Fibroblast of lung (primary cell): ENCODE measurements at regions not wholly inside any gene's neighbourhood (a gene's known extent, or its start where the extent isn't known, plus 50 kb on each side); places are given as distances from the start of the nearest gene placed in this dataset.

Experiments used
- EZH2 ChIP-seq: IDR thresholded peaks from 2 replicates; pipeline ENCODE4 v1.5.1; 2012; ENCODE audit warnings: low read length, control low read depth, mild to moderate bottlenecking; ENCODE audit errors: missing control alignments
- TF ChIP-seq, protein P1 (sequence below), 2 donors: IDR thresholded peaks in 1 of 2; conservative IDR thresholded peaks in 1 of 2; 1 replicate in 1 of 2; 2 replicates in 1 of 2; pipeline ENCODE4 v1.5.1; 2011 to 2012; ENCODE audit warnings: low read length in 2 of 2, control low read depth in 1 of 2, inconsistent platforms in 1 of 2, low read depth in 1 of 2, mild to moderate bottlenecking in 1 of 2

GRCh38 chr1:48070396-48070750 is 73.2 kb upstream of the TRABD2B start:
- TF ChIP-seq, protein P1, sequence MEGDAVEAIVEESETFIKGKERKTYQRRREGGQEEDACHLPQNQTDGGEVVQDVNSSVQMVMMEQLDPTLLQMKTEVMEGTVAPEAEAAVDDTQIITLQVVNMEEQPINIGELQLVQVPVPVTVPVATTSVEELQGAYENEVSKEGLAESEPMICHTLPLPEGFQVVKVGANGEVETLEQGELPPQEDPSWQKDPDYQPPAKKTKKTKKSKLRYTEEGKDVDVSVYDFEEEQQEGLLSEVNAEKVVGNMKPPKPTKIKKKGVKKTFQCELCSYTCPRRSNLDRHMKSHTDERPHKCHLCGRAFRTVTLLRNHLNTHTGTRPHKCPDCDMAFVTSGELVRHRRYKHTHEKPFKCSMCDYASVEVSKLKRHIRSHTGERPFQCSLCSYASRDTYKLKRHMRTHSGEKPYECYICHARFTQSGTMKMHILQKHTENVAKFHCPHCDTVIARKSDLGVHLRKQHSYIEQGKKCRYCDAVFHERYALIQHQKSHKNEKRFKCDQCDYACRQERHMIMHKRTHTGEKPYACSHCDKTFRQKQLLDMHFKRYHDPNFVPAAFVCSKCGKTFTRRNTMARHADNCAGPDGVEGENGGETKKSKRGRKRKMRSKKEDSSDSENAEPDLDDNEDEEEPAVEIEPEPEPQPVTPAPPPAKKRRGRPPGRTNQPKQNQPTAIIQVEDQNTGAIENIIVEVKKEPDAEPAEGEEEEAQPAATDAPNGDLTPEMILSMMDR (conservative IDR thresholded peaks at IDR 0.05 in 1 of 2, IDR thresholded peaks at IDR 0.05 in 1 of 2; ENCODE audit: low read depth in 1 of 2, low read length in 2 of 2), result no peak
- TF ChIP-seq EZH2, result no peak
